Esophagus muscularis mucosa (tissue), 3 donors: ENCODE measurements at regions not wholly inside any gene's neighbourhood (a gene's known extent, or its start where the extent isn't known, plus 50 kb on each side); places are given as distances from the start of the nearest gene placed in this dataset.

ENCODE experiments used
- POLR2A ChIP-seq: fragments of 450-650 bp; IDR thresholded peaks from one replicate; pipeline ENCODE4 v1.6.1; 2017; ENCODE audit warnings: antibody characterized with exemption, moderate library complexity, mild to moderate bottlenecking, low read depth
- TF ChIP-seq, protein P1 (sequence below), 3 experiments: fragments of 200-600 bp in 2 of 3; fragments of 450-650 bp in 1 of 3; sonication (generic) in 2 of 3; IDR thresholded peaks; one replicate each; pipeline ENCODE4 v1.5.1; 2017 to 2019; ENCODE audit warnings: antibody characterized with exemption in 3 of 3, mild to moderate bottlenecking in 2 of 3, moderate library complexity in 1 of 3

DNA sequence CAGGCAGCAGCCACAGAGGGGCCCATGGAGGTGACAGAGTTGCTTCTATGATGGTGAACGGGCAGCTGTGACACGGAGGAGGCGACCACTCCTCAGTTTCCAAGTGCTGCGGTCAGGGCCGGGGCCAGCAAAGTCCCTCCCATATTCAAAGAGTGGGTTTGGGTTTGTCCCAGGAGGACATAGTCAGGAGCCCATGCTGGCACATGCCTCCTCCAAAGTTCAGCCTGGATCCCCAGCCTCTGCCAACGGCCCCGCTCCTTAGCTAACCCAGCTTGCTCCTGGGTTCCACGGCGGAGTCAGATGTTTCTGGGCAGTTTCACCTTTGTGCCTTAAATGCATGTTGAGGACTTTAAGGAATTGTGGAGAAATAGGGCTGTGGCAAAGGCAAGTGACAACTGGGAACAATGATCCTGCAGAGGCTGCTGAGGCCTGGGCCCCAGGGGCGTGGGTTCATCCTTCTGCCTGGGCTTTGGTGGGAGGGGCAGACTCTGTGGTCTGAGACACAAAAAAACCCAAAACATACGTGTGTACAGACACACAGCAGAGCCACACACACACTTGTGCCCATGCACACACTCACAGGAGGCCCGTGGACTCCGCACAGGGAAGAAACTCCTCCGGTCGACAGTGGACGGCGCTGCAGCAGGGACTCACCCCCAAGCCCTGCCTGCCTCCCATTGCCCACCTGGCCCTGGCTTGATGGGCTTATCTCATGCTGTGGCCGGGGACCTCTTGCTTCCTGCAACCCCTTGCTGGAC lies 399.4 kb downstream of the TMEM121 start:
- TF ChIP-seq, protein P1, sequence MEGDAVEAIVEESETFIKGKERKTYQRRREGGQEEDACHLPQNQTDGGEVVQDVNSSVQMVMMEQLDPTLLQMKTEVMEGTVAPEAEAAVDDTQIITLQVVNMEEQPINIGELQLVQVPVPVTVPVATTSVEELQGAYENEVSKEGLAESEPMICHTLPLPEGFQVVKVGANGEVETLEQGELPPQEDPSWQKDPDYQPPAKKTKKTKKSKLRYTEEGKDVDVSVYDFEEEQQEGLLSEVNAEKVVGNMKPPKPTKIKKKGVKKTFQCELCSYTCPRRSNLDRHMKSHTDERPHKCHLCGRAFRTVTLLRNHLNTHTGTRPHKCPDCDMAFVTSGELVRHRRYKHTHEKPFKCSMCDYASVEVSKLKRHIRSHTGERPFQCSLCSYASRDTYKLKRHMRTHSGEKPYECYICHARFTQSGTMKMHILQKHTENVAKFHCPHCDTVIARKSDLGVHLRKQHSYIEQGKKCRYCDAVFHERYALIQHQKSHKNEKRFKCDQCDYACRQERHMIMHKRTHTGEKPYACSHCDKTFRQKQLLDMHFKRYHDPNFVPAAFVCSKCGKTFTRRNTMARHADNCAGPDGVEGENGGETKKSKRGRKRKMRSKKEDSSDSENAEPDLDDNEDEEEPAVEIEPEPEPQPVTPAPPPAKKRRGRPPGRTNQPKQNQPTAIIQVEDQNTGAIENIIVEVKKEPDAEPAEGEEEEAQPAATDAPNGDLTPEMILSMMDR (IDR thresholded peaks at IDR 0.05), result no peak
- TF ChIP-seq POLR2A, result no peak
